Glutamatergic neuron (in vitro differentiated cells): ENCODE measurements at regions not wholly inside any gene's neighbourhood (a gene's known extent, or its start where the extent isn't known, plus 50 kb on each side); places are given as distances from the start of the nearest gene placed in this dataset.
"Not testable (repeated sequence)": the region's sequence is repeated elsewhere in the genome, so short reads cannot be mapped to it uniquely, and the experiment has no call there.

Experiments used
- DNase-seq: peaks from one replicate; pipeline ENCODE4 v3.0.0; 2022
- H3K27ac Mint-ChIP-seq: one replicate; pipeline ENCODE4 v1.8.0; 2020; ENCODE audit warnings: mild to moderate bottlenecking, mixed read lengths, inconsistent platforms; ENCODE audit not compliant: unreplicated experiment
- H3K27me3 Mint-ChIP-seq: one replicate; pipeline ENCODE4 v1.8.0; 2020; ENCODE audit warnings: mild to moderate bottlenecking, moderate library complexity, mixed read lengths, inconsistent platforms; ENCODE audit not compliant: unreplicated experiment
- H3K36me3 Mint-ChIP-seq: one replicate; pipeline ENCODE4 v1.8.0; 2020; ENCODE audit warnings: mild to moderate bottlenecking, mixed read lengths, inconsistent platforms; ENCODE audit not compliant: unreplicated experiment
- H3K4me1 Mint-ChIP-seq: one replicate; pipeline ENCODE4 v1.8.0; 2020; ENCODE audit warnings: mild to moderate bottlenecking, low read depth, mixed read lengths, inconsistent platforms; ENCODE audit not compliant: unreplicated experiment
- H3K4me3 Mint-ChIP-seq: one replicate; pipeline ENCODE4 v1.8.0; 2020; ENCODE audit warnings: mild to moderate bottlenecking, mixed read lengths, inconsistent platforms; ENCODE audit not compliant: unreplicated experiment
- H3K9me3 Mint-ChIP-seq: one replicate; pipeline ENCODE4 v1.8.0; 2020; ENCODE audit warnings: mild to moderate bottlenecking, moderate library complexity, mixed read lengths, inconsistent platforms; ENCODE audit not compliant: unreplicated experiment
- TF ChIP-seq, protein P1 (sequence below): fragments of 200-600 bp; sonication (generic); IDR thresholded peaks from one replicate; pipeline ENCODE4 v1.5.0; 2021; ENCODE audit not compliant: partially characterized antibody, unreplicated experiment

DNA sequence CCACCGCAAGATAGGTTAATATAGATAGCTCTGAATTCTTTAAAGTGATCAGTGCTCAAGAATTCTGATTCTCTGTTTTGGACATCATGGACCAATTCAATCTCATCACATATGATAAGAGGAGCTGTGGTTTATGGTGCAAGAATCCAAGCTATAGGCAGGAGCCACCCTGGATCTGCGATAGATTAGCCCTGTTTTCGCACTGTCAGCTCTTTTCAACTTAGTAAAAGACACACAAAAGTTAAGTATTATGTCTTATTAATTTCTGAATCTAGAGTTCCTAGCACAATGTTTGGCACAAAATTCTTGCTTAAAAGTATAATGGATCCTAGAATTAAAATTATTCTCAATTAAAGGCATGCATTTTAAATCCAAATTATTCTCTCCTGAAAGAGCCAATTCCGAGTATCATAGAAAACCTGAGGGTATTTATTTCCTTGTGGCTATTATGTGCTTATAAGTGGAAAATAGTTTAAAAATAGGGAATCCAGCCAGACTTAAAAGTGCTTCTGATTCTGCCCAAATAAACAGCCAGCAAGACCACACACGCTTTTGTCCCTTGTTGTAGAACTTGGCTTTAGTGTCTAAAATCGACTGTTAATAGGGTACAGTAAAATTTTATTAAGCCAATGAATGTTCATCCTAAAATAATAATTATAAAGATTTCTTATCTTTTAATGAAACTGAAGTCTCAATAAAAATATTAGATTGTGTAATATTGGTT, 184.9 kb upstream of the FLRT2 start:
- Mint-ChIP-seq H3K27me3 (no peaks in the 10 kb centered on the region), H3K27ac (no peak overlapping the region), H3K4me3 (no peak overlapping the region), H3K9me3 (no peaks in the 10 kb centered on the region), H3K36me3 (peaks cover 5% of the 10 kb centered on the region), H3K4me1 (peaks cover 6% of the 10 kb centered on the region)
- no peak for DNase-seq
- TF ChIP-seq, protein P1, sequence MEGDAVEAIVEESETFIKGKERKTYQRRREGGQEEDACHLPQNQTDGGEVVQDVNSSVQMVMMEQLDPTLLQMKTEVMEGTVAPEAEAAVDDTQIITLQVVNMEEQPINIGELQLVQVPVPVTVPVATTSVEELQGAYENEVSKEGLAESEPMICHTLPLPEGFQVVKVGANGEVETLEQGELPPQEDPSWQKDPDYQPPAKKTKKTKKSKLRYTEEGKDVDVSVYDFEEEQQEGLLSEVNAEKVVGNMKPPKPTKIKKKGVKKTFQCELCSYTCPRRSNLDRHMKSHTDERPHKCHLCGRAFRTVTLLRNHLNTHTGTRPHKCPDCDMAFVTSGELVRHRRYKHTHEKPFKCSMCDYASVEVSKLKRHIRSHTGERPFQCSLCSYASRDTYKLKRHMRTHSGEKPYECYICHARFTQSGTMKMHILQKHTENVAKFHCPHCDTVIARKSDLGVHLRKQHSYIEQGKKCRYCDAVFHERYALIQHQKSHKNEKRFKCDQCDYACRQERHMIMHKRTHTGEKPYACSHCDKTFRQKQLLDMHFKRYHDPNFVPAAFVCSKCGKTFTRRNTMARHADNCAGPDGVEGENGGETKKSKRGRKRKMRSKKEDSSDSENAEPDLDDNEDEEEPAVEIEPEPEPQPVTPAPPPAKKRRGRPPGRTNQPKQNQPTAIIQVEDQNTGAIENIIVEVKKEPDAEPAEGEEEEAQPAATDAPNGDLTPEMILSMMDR, result no peak

DNA sequence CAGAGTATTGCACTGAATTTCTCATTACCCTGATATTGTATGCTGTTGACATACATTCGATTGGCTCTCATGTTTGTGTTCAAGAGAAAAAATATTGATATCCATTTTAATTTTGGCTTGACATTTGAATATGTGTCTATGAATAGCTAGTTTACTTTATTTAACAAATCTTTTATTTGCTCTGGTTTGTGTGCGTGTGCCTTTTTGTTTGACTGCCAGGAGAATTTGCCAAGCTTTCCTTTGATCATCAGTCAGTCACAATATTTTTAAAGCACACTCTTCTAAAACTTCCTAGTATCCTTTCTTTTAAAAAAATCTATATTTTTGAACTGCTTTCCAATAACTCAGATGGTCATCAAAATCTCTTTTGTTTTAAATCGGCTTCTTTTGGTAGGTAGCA, 179.3 kb upstream of the FLRT2 start:
- Mint-ChIP-seq H3K4me3 (no peak overlapping the region), H3K27ac (peak overlapping the region; percentile 78), H3K27me3 (peaks cover 6% of the 10 kb centered on the region), H3K4me1 (peaks cover 7% of the 10 kb centered on the region), H3K9me3 (peaks cover 4% of the 10 kb centered on the region), H3K36me3 (peaks cover 11% of the 10 kb centered on the region)
- TF ChIP-seq, protein P1, result no peak
- DNase-seq, result no peak

DNA sequence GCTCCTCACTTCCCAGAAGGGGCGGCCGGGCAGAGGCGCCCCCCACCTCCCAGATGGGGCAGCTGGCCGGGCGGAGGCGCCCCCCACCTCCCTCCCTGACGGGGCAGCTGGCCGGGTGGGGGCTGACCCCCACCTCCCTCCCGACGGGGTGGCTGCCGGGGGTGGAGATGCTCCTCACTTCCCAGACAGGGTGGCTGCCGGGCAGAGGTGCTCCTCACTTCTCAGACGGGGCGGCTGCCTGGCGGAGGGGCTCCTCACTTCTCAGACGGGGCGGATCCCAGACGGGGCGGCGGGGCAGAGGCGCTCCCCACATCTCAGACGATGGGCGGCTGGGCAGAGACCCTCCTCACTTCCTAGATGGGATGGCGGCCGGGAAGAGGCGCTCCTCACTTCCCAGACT, 177.4 kb upstream of the FLRT2 start:
- not testable (repeated sequence) for H3K27me3 Mint-ChIP-seq, H3K36me3 Mint-ChIP-seq, H3K4me3 Mint-ChIP-seq, H3K27ac Mint-ChIP-seq, H3K9me3 Mint-ChIP-seq, H3K4me1 Mint-ChIP-seq
- peak; percentile 44 for DNase-seq

GRCh38 chr14:85357120-85357519, 172.8 kb upstream of the FLRT2 start:
- no peak for DNase-seq
- TF ChIP-seq, protein P1, result no peak
- Mint-ChIP-seq H3K9me3 (peaks cover 4% of the 10 kb centered on the region), H3K4me3 (no peak overlapping the region), H3K27ac (no peak overlapping the region), H3K4me1 (peaks cover 3% of the 10 kb centered on the region), H3K36me3 (peaks cover 9% of the 10 kb centered on the region), H3K27me3 (peaks cover 6% of the 10 kb centered on the region)

- Mint-ChIP-seq H3K27me3 (peaks cover 6% of the 10 kb centered on the region), H3K27ac (no peak overlapping the region), H3K9me3 (peaks cover 4% of the 10 kb centered on the region), H3K4me1 (peaks cover 12% of the 10 kb centered on the region), H3K36me3 (peaks cover 9% of the 10 kb centered on the region), H3K4me3 (no peak overlapping the region)
- TF ChIP-seq, protein P1, result no peak
- no peak for DNase-seq
These were observed 171.7 kb upstream of the FLRT2 start for GRCh38 chr14:85358136-85358785.
